Stomach smooth muscle (tissue), 2 donors: ENCODE measurements at regions not wholly inside any gene's neighbourhood (a gene's known extent, or its start where the extent isn't known, plus 50 kb on each side); places are given as distances from the start of the nearest gene placed in this dataset.

ENCODE experiments used
- H3K27ac ChIP-seq: one replicate; pipeline ENCODE4 v1.7.0; 2013; ENCODE audit warnings: mild to moderate bottlenecking, low read length, inconsistent platforms
- H3K27me3 ChIP-seq, 2 donors: one replicate each; pipeline ENCODE4 v1.7.0; 2013; ENCODE audit warnings: low read length in 2 of 2; ENCODE audit not compliant: insufficient read depth in 2 of 2, control insufficient read depth in 1 of 2
- H3K36me3 ChIP-seq, 2 donors: one replicate each; pipeline ENCODE4 v1.7.0; 2013; ENCODE audit warnings: low read length in 2 of 2; ENCODE audit not compliant: control insufficient read depth in 2 of 2, insufficient read depth in 2 of 2
- H3K4me1 ChIP-seq: one replicate; pipeline ENCODE4 v1.7.0; 2013; ENCODE audit warnings: low read length; ENCODE audit not compliant: control insufficient read depth, insufficient read depth
- H3K4me3 ChIP-seq, 2 donors: one replicate each; pipeline ENCODE4 v1.7.0; 2013; ENCODE audit warnings: low read length in 2 of 2
- H3K9ac ChIP-seq, 2 donors: one replicate each; pipeline ENCODE4 v1.7.0; 2013; ENCODE audit warnings: low read length in 2 of 2, mild to moderate bottlenecking in 1 of 2
- H3K9me3 ChIP-seq, 2 donors: one replicate each; pipeline ENCODE4 v1.7.0; 2013; ENCODE audit warnings: low read length in 2 of 2; ENCODE audit not compliant: control insufficient read depth in 2 of 2
- donor health status: healthy.
- donor health status: Pancreatic carcinoma.

- peaks cover 6% of the 10 kb centered on the region for H3K4me1 ChIP-seq
These were observed 154.3 kb downstream of the ADAMTS15 start for GRCh38 chr11:130602641-130603334.

GRCh38 chr11:130603335-130603906, 155.0 kb downstream of the ADAMTS15 start:
- no peaks in the 10 kb centered on the region for H3K36me3 ChIP-seq
- H3K9ac ChIP-seq = no peak overlapping the region
- peaks cover 6% of the 10 kb centered on the region for H3K4me1 ChIP-seq
- H3K27ac ChIP-seq = no peak overlapping the region
- no peaks in the 10 kb centered on the region for H3K27me3 ChIP-seq
- H3K4me3 ChIP-seq = no peak overlapping the region
- H3K9me3 ChIP-seq = no peaks in the 10 kb centered on the region

More at GRCh38 chr11:130602641-130603334, 154.3 kb downstream of the ADAMTS15 start:
- H3K36me3 ChIP-seq = no peaks in the 10 kb centered on the region
- no peak overlapping the region for H3K9ac ChIP-seq
- H3K27ac ChIP-seq = no peak overlapping the region
- H3K9me3 ChIP-seq = no peaks in the 10 kb centered on the region
- H3K4me3 ChIP-seq = no peak overlapping the region
- H3K27me3 ChIP-seq = no peaks in the 10 kb centered on the region

GRCh38 chr11:130604606-130605005, 156.2 kb downstream of the ADAMTS15 start:
- Histone ChIP-seq H3K4me3 (no peak overlapping the region), H3K36me3 (no peaks in the 10 kb centered on the region), H3K27ac (no peak overlapping the region), H3K9ac (no peak overlapping the region), H3K4me1 (peaks cover 15% of the 10 kb centered on the region), H3K27me3 (no peaks in the 10 kb centered on the region), H3K9me3 (no peaks in the 10 kb centered on the region)

- H3K9me3 ChIP-seq = no peaks in the 10 kb centered on the region
- no peaks in the 10 kb centered on the region for H3K27me3 ChIP-seq
- H3K36me3 ChIP-seq = no peaks in the 10 kb centered on the region
- H3K27ac ChIP-seq = no peak overlapping the region
- H3K4me1 ChIP-seq = peaks cover 19% of the 10 kb centered on the region
- no peak overlapping the region for H3K4me3 ChIP-seq
- H3K9ac ChIP-seq = no peak overlapping the region
These were observed 157.7 kb downstream of the ADAMTS15 start for GRCh38 chr11:130606178-130606577.

GRCh38 chr11:130606781-130607511, 158.5 kb downstream of the ADAMTS15 start:
- Histone ChIP-seq H3K4me3 (no peak overlapping the region), H3K27ac (peak overlapping the region; percentile 11), H3K27me3 (no peaks in the 10 kb centered on the region), H3K4me1 (peaks cover 15% of the 10 kb centered on the region), H3K36me3 (no peaks in the 10 kb centered on the region), H3K9me3 (no peaks in the 10 kb centered on the region), H3K9ac (no peak overlapping the region)

GRCh38 chr11:130608287-130608686, 159.8 kb downstream of the ADAMTS15 start:
- Histone ChIP-seq H3K27ac (peak overlapping the region; percentile 64), H3K4me3 (no peak overlapping the region), H3K4me1 (peaks cover 17% of the 10 kb centered on the region)

GRCh38 chr11:130609121-130610035, 160.9 kb downstream of the ADAMTS15 start:
- Histone ChIP-seq H3K4me3 (no peak overlapping the region), H3K4me1 (peaks cover 17% of the 10 kb centered on the region), H3K9me3 (no peaks in the 10 kb centered on the region), H3K27ac (peak overlapping the region; percentile 64), H3K36me3 (no peaks in the 10 kb centered on the region), H3K9ac (no peak overlapping the region), H3K27me3 (no peaks in the 10 kb centered on the region)

More at GRCh38 chr11:130608287-130608686, 159.8 kb downstream of the ADAMTS15 start:
- H3K9me3 ChIP-seq = no peaks in the 10 kb centered on the region
- no peaks in the 10 kb centered on the region for H3K36me3 ChIP-seq
- no peaks in the 10 kb centered on the region for H3K27me3 ChIP-seq
- H3K9ac ChIP-seq = no peak overlapping the region

- no peak overlapping the region for H3K27ac ChIP-seq
- no peaks in the 10 kb centered on the region for H3K36me3 ChIP-seq
- H3K9me3 ChIP-seq = no peaks in the 10 kb centered on the region
- H3K9ac ChIP-seq = no peak overlapping the region
- no peak overlapping the region for H3K4me3 ChIP-seq
- H3K27me3 ChIP-seq = no peaks in the 10 kb centered on the region
- peaks cover 17% of the 10 kb centered on the region for H3K4me1 ChIP-seq
These were observed 163.4 kb downstream of the ADAMTS15 start for GRCh38 chr11:130611791-130612251.

- Histone ChIP-seq H3K36me3 (no peaks in the 10 kb centered on the region), H3K9me3 (no peaks in the 10 kb centered on the region), H3K27me3 (no peaks in the 10 kb centered on the region), H3K9ac (no peak overlapping the region), H3K4me1 (peaks cover 17% of the 10 kb centered on the region), H3K27ac (no peak overlapping the region), H3K4me3 (no peak overlapping the region)
These were observed 163.9 kb downstream of the ADAMTS15 start for GRCh38 chr11:130612291-130612851.

GRCh38 chr11:130613396-130613795, 165.0 kb downstream of the ADAMTS15 start:
- no peaks in the 10 kb centered on the region for H3K27me3 ChIP-seq
- no peak overlapping the region for H3K27ac ChIP-seq
- no peaks in the 10 kb centered on the region for H3K9me3 ChIP-seq
- no peak overlapping the region for H3K4me3 ChIP-seq
- no peak overlapping the region for H3K9ac ChIP-seq
- no peaks in the 10 kb centered on the region for H3K36me3 ChIP-seq
- H3K4me1 ChIP-seq = peaks cover 17% of the 10 kb centered on the region
